Astrocyte of the hippocampus (primary cell): ENCODE measurements at regions not wholly inside any gene's neighbourhood (a gene's known extent, or its start where the extent isn't known, plus 50 kb on each side); places are given as distances from the start of the nearest gene placed in this dataset.

ENCODE experiments used
- DNase-seq: peaks from one replicate; pipeline ENCODE4 v3.0.0; 2011; ENCODE audit warnings: low read depth, low spot score

- peak; percentile 31 for DNase-seq
Observed at GRCh38 chr6:66662721-66663507, 955.9 kb upstream of the EYS start.

DNA sequence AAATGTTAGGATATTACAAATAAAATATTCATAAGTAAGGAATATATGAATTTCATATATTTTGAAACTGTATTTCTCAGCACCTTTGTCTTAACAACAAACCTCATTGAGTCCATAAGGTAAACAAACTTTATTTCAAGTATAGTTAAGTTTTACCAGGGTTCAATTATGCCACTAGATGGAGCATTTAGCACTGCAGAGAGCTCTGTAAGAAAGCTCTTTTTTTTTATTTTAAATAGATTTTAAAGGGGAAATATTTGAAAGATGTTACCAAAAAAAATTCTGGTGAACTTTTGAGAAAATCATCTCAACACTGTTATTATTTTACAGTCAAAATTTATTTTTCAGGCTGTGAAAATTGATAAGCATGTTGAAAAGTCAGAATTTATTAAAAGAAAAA, 955.2 kb upstream of the EYS start:
- peak; percentile 53 for DNase-seq

DNA sequence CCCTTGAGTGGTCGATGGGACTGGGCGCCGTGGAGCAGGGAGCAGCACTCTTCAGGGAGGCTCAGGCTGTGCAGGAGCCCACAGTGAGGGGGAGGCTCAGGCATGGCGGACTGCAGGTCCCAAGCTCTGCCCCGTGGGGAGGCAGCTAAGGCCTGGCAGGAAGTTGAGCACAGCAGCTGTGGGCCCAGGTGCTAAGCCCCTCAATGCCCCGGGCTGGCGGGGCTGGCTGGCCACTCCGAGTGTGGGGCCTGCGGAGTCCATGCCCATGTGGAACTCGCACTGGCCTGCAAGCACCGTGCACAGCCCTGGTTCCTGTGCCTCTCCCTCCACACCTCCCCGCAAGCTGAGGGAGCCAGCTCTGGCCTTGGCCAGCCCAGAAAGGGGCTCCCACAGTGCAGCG, 948.4 kb upstream of the EYS start:
- no peak for DNase-seq

DNA sequence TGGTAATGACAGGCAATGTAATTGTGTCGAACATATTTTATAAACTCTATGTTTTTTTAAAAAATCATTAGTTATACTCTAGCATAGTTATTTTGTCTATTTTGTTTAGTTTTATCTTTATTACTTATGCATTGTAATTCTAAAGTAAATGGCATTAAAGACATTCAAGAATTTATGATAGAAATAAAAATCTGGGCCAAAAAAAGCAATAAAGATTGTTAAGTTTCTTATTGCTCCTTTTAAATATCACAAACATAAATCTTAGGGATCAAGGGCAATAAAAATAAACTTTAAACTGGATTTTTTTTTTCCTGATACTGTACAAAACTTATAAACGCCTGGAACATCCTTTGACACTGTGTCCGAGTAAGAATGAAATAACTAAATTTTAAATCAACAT, 931.5 kb upstream of the EYS start:
- no peak for DNase-seq

DNA sequence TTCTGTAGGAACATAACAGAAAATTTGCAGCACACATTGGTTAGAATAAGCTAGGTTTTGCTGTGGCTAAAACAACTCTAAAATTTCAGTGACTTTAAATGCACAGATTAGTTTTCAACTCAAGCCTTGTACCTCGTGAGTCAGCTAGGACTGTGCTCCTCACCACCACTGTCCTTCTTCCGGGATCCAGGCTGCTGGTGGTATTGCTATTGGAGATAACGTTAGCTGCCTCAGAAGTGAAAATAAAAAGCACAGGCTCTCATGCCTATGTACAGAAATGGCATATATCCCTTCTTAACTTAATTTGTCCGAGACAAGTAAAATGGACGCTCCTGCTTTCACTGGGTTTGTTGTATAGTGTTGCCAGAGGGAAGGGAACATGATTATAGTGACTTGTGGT, 931.1 kb upstream of the EYS start:
- no peak for DNase-seq

DNA sequence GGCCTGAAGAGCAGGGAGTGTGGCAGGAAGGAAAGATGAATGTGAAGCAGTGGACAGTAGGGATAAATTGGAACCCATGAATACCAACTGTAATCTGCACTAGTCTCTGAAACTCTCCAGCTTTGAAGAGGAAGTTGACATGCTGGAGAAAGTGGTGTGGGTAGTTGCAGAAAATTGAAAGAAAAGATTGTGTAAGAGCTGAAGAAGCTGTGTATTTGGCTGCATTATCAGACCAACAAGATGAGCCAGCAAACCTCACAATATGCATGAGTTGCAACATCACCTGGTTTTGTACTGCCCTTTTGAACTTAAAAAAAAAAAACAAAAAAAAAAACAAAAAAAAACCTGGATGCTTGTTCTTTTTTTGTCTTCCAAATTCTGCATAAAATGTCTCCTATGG, 921.9 kb upstream of the EYS start:
- DNase-seq: no peak

GRCh38 chr6:66623050-66623449, 916.0 kb upstream of the EYS start:
- no peak for DNase-seq

DNA sequence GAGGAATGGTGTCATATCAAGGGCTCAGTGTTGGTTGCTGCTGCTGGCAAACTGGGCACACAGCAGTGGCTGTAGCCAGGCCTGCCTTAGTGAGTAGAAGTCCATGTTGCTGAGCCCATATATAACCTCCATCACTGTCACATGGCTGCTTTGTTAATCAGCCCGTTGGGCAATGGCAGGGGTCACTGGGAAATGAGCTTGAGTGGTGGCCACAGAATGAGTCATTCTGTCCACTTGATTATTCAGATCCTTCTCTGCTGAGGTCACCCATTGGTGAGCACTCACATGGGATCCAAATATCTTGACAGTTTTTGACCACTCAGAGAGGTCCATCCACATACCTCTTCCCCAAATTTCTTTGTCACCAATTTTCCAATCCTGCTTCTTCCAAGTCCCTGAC, 898.9 kb upstream of the EYS start:
- DNase-seq: peak; percentile 7

DNA sequence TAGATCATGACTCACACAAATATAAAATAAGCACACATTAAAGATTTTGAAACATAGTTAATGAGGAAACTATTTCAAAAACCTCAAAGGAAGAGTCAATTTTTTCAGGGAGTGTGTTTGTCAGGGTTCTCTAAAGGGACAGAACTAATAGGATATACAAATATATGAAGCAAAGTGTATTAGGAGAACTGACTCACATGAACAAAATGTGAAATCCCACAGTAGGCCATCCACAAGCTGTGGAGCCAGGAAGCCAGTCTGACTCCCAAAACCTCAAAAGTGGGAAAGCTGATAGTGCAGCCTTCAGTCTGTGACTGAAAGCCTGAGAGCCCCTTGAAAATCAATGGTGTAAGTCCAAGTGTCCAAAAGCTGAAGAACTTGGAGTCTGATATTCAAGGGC, 898.0 kb upstream of the EYS start:
- DNase-seq: peak; percentile 24

GRCh38 chr6:66599541-66599940, 892.5 kb upstream of the EYS start:
- DNase-seq: no peak

- no peak for DNase-seq
Observed at GRCh38 chr6:66578362-66578761, 871.3 kb upstream of the EYS start.

DNA sequence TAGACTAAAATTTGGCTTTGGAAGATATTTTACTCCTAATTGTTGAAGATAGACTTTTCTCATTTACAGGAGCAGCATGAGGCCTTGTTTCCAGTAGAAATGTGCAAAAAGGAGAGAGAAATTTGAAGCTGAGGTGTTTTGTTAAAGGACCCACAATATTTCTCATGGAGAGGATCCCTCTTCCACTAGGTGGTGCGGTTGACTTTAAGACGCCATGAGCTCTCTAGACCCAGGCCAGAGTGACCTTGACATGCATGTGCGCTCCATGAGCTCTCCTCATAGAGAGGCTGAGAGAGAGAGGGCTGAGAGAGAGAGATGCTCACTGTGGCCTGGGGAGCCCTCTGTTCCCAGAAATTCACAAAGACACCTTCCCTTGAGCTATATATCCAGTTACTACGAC, 861.2 kb upstream of the EYS start:
- no peak for DNase-seq

DNA sequence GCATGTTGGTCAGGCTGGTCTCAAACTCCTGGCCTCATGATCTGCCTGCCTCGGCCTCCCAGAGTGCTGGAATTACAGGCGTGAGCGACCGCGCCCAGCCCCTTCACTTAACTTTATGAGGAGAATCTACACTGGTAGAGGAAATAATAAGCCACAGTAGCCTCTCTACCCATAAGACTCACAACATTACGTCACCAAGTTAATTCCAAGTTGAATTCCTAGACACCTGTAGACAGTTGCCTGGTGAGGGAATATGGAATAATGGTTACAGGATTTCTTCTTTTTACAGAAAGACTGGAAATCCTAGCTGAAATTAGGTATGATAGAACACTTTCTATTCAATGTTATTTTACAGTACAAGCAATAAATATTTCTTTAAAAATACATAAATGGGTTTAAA, 854.5 kb upstream of the EYS start:
- DNase-seq: no peak

DNA sequence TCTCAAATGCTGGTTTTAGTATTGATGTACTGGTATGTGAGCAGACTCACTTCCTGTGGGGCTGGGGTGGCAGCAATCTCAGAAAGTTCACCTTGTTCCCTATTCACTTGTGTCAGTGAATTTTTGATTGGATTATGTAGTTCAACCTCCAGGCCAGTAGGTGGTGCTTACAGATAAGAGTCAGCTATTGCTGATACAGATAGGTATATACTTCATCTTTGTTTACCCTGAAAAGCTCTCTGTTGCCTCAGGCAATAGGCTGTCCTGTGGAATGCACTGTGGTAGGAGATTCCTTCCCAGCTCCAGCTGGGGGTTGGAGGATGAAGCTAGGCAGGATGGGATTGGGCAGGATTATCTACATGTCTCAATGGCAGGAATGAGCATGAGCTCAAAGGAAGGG, 851.2 kb upstream of the EYS start:
- no peak for DNase-seq

DNA sequence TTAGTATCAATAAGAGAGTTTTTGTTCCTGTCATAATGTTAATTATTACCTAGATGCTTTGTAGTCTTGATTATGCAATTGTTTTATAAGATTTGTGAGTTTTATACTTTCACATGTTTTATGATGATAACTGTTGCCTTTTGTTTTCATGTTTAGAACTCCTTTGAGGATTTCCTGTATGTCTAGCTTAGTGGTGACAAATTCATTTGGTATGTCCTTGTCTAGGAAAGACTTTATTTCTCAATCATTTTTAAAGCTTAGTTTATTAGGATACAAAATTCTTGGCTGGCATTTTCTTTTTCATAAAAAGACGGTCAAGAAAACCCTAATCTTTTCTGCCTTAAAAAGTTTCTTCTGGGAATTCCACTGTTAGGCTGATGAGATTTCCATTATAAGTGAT, 849.9 kb upstream of the EYS start:
- DNase-seq: no peak

DNA sequence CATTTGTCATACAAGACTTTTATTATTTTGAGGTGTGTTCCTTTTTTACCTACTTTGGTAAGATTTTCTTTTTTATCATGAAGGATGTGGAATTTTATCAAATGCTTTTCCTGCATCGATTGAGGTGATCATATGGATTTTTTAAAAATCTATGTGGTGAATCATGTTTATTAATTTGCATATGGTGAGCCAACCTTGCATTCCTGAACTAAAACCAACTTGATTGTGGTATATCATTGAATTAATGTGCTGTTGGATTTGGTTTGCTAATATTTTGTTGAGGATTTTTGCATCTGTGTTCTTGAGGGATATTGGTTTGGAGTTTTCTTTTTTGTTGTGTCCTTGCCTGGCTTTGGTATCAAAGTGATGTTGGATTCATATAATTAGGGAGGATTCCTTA, 848.1 kb upstream of the EYS start:
- peak; percentile 2 for DNase-seq

DNA sequence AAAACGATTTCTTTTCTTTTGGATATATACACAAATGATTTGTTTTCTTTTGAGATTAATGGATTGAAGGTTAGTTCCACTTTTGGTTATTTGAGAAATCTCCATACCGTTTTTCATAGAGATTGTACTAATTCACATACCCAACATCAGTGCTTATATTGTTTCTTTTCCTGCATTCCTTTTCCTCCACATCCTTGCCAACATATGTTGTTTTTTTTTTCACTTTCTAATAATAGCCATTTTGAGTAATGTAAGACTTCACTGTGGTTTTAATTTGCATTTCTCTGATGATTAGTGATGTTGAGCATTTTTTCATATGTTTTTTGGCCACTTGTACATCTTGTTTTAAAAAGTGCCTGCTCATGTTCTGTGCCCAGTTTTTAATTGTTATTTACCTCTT, 846.4 kb upstream of the EYS start:
- peak; percentile 6 for DNase-seq

- peak; percentile 16 for DNase-seq
Observed at GRCh38 chr6:66538551-66539135, 831.6 kb upstream of the EYS start.

DNA sequence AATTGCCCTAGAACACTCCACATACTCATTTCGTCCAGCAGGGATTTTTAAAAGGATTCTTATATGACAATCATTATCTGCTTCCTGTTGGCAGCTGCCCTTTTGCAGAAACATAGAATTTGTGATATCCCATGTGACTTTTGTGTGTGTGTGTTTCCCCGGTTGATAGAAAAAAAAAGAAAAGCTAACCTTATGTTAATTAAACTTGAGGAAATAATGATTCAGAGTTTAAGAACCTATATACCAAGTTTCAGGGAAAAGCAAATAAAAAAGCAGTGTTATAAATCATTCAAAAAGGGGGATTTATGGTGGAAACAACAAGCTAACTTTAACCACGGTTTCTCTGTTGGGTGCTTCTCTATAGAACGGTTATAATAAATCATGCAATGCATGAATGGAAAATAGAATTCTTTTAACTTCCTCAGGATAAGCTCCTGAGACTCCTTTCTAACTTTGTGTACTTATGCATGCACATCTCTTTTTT, 826.9 kb upstream of the EYS start:
- DNase-seq: no peak

GRCh38 chr6:66526061-66526460, 819.0 kb upstream of the EYS start:
- no peak for DNase-seq

GRCh38 chr6:66522864-66523263, 815.8 kb upstream of the EYS start:
- no peak for DNase-seq

GRCh38 chr6:66516377-66516776, 809.4 kb upstream of the EYS start:
- DNase-seq: no peak

- DNase-seq: peak; percentile 76
Observed at GRCh38 chr6:66508433-66508832, 801.4 kb upstream of the EYS start.

DNA sequence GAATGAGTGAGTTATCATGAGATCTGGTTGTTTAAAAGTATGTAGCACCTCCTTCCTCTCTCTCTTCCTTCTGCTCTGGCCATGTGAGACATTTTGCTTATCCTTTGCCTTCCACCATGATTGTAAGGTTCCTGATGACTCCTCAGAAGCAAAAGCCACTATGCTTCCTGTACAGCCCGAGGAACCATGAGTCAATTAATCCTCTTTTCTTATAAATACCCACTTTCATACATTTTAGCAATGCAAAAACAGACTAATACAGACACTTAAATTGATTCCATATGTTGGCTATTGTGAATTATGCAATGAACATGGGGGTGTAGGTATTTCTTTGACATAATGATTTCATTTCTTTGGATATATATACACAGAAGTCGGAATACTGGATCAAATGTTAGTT, 792.8 kb upstream of the EYS start:
- DNase-seq: no peak
